Right atrium auricular region (tissue), 2 donors: ENCODE measurements at regions not wholly inside any gene's neighbourhood (a gene's known extent, or its start where the extent isn't known, plus 50 kb on each side); places are given as distances from the start of the nearest gene placed in this dataset.
"Not testable (repeated sequence)": the region's sequence is repeated elsewhere in the genome, so short reads cannot be mapped to it uniquely, and the experiment has no call there.

Experiments
- DNase-seq: peaks from one replicate; pipeline ENCODE4 v3.0.0-alpha.2; 2019; ENCODE audit warnings: low spot score
- H3K27ac ChIP-seq, 2 donors: fragments of 200-600 bp; sonication (generic); 1 replicate in 1 of 2; 2 replicates in 1 of 2; pipeline ENCODE4 v1.5.1; 2016 to 2019
- H3K27me3 ChIP-seq, 2 donors: fragments of 200-600 bp; sonication (generic); one replicate each; pipeline versions ENCODE4 v1.5.1 to v1.6.0; 2017 to 2019
- H3K36me3 ChIP-seq: fragments of 200-600 bp; sonication (generic); one replicate; pipeline ENCODE4 v1.5.1; 2016
- H3K4me1 ChIP-seq, 2 donors: fragments of 200-600 bp; sonication (generic); one replicate each; pipeline versions ENCODE4 v1.5.1 to v1.6.0; 2017 to 2019
- H3K4me3 ChIP-seq, 2 donors: fragments of 200-600 bp; sonication (generic); 1 replicate in 1 of 2; 2 replicates in 1 of 2; pipeline ENCODE4 v1.5.1; 2017 to 2019; ENCODE audit warnings: mild to moderate bottlenecking in 1 of 2, moderate library complexity in 1 of 2
- H3K9me3 ChIP-seq, 2 donors: fragments of 200-600 bp; sonication (generic); one replicate each; pipeline ENCODE4 v1.5.1; 2019
- CTCF ChIP-seq, 2 donors: fragments of 200-600 bp; sonication (generic); IDR thresholded peaks; one replicate each; pipeline ENCODE4 v1.5.1; 2019; ENCODE audit warnings: antibody characterized with exemption in 2 of 2

GRCh38 chr17:52442350-52442749 lies 283.8 kb upstream of the CA10 start:
- no peaks in the 10 kb centered on the region for H3K27me3 ChIP-seq
- DNase-seq: no peak
- no peaks in the 10 kb centered on the region for H3K9me3 ChIP-seq
- no peak for TF ChIP-seq CTCF (IDR thresholded peaks at IDR 0.05)
- H3K4me3 ChIP-seq: no peak overlapping the region
- no peaks in the 10 kb centered on the region for H3K4me1 ChIP-seq
- H3K36me3 ChIP-seq: no peaks in the 10 kb centered on the region
- no peak overlapping the region for H3K27ac ChIP-seq

- DNase-seq: no peak
- H3K27ac ChIP-seq: no peak overlapping the region
- H3K4me1 ChIP-seq: no peaks in the 10 kb centered on the region
- H3K4me3 ChIP-seq: no peak overlapping the region
- no peaks in the 10 kb centered on the region for H3K36me3 ChIP-seq
- no peak for TF ChIP-seq CTCF (IDR thresholded peaks at IDR 0.05)
- no peaks in the 10 kb centered on the region for H3K27me3 ChIP-seq
- H3K9me3 ChIP-seq: no peaks in the 10 kb centered on the region
These were observed 262.1 kb upstream of the CA10 start for GRCh38 chr17:52420555-52421078.

- Histone ChIP-seq H3K36me3 (no peaks in the 10 kb centered on the region), H3K4me3 (no peak overlapping the region), H3K27ac (no peak overlapping the region), H3K4me1 (no peaks in the 10 kb centered on the region), H3K9me3 (no peaks in the 10 kb centered on the region), H3K27me3 (no peaks in the 10 kb centered on the region)
- no peak for TF ChIP-seq CTCF (IDR thresholded peaks at IDR 0.05)
- DNase-seq: no peak
These were observed 260.7 kb upstream of the CA10 start for GRCh38 chr17:52419229-52419641.

GRCh38 chr17:52410781-52411180 lies 252.3 kb upstream of the CA10 start:
- H3K36me3 ChIP-seq: no peaks in the 10 kb centered on the region
- no peaks in the 10 kb centered on the region for H3K9me3 ChIP-seq
- DNase-seq: no peak
- H3K4me3 ChIP-seq: no peak overlapping the region
- H3K27me3 ChIP-seq: no peaks in the 10 kb centered on the region
- no peak for TF ChIP-seq CTCF (IDR thresholded peaks at IDR 0.05)
- H3K27ac ChIP-seq: no peak overlapping the region
- H3K4me1 ChIP-seq: no peaks in the 10 kb centered on the region

- not testable (repeated sequence) for H3K27me3 ChIP-seq, DNase-seq, H3K36me3 ChIP-seq, H3K4me3 ChIP-seq, H3K9me3 ChIP-seq, H3K4me1 ChIP-seq, H3K27ac ChIP-seq
These were observed 250.7 kb upstream of the CA10 start for GRCh38 chr17:52409222-52409621.

- no peak for DNase-seq
- H3K4me3 ChIP-seq: no peak overlapping the region
- TF ChIP-seq CTCF (IDR thresholded peaks at IDR 0.05): no peak
- no peaks in the 10 kb centered on the region for H3K4me1 ChIP-seq
- peaks cover 0 to 10% of the 10 kb centered on the region in 2 donors for H3K9me3 ChIP-seq
- no peaks in the 10 kb centered on the region for H3K27me3 ChIP-seq
- H3K36me3 ChIP-seq: no peaks in the 10 kb centered on the region
- no peak overlapping the region for H3K27ac ChIP-seq
These were observed 236.8 kb upstream of the CA10 start for GRCh38 chr17:52395308-52395707.
